HG02763 (cell line): ENCODE measurements at regions not wholly inside any gene's neighbourhood (a gene's known extent, or its start where the extent isn't known, plus 50 kb on each side); places are given as distances from the start of the nearest gene placed in this dataset.

Experiments used
- ATAC-seq: cut with Tn5 transposase; IDR thresholded peaks from one replicate; pipeline ENCODE4 v1.9.1; 2021; ENCODE audit warnings: mild to moderate bottlenecking, moderate library complexity; ENCODE audit not compliant: unreplicated experiment

DNA sequence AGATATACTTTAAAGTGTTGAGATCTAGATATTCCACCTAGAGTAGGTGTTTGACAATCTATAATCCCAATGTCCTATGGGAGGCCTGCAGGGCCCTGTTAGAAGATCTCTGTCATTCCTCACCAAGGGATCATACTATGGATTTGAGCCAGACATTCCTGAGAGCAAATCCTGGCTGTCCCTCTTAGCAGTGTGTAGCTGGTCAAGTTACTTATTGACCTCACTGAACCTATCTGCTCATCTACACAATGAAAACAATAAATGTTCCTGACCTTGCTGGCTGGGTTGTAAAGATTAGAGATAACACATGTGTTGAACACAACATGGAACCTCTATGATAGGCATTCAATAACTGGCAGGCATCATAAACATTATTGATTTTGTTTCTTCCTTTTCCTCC, 265.6 kb upstream of the ATP11B start:
- no peak for ATAC-seq

DNA sequence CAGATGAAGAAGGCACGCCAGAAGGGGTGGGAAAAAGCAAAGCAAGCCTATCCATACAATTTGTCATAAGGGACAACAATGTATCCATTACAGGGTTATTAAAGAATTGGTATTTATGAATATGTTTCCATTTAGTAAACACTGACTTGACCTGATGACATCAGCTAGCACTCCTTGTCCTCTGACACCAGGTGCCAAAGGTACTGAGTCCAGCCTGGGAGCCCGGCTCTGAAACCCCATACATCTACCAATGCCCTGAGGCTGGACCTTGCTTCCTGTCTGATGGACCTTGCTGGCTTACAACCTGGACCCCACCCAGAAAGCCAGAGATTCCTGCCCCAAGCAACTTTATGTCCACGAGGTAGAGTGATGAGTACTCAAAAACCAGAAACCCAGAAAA, 263.0 kb upstream of the ATP11B start:
- no peak for ATAC-seq

DNA sequence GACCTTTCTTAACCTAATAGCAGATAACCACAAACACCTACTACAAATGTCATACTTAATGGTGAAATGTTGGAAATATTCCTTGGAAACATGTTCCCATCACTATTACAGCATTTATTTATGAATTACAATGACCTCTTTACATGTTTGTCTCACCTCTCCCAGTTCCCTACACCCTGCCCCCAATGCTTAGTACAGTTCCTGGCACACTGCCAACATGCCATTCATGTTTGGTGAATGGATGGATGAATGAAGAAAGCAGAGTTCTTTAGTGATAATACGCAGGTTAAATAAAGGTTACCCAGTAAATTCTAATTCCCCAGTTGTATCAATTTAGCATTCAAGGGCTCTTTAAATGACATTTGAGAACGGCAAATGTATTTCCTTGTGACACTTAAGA, 259.9 kb upstream of the ATP11B start:
- ATAC-seq, result no peak

DNA sequence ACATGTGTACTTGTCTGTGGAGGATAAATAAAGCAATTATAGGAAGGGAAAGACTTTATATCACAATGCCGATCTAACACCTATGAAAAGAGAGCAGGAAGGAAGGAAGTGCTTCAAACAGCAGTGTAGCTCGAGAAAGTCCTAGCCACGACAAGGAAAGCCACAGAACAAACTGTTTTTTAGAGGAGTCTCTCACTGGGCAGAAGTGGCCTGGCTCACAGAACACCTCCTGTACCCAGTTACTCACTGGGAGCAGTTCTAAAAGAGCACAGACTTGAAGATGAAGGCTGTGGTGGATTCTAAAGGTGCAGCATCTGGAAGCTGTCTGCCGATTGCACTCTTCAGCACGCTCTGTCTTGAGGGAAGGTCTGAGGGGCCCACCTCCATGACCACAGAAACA, 248.8 kb upstream of the ATP11B start:
- no peak for ATAC-seq

DNA sequence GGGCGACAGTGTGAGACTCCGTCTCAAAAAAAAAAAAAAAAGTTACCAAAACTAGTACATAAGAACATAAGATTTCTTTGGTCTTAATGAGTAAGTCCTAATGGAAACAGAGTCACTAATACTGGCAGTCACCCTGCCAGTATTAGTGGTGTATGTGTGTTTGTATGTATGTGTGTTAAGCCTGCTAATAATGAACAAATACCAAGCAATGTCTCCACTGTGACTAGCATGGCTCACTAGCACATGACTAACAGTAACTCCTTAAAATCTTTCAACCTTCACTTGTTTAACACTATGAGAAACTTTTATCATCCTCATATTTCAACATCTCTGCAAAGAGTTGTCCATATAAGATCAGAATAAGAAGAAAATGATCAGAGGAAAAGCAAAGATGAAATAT, 231.0 kb upstream of the ATP11B start:
- ATAC-seq, result no peak

DNA sequence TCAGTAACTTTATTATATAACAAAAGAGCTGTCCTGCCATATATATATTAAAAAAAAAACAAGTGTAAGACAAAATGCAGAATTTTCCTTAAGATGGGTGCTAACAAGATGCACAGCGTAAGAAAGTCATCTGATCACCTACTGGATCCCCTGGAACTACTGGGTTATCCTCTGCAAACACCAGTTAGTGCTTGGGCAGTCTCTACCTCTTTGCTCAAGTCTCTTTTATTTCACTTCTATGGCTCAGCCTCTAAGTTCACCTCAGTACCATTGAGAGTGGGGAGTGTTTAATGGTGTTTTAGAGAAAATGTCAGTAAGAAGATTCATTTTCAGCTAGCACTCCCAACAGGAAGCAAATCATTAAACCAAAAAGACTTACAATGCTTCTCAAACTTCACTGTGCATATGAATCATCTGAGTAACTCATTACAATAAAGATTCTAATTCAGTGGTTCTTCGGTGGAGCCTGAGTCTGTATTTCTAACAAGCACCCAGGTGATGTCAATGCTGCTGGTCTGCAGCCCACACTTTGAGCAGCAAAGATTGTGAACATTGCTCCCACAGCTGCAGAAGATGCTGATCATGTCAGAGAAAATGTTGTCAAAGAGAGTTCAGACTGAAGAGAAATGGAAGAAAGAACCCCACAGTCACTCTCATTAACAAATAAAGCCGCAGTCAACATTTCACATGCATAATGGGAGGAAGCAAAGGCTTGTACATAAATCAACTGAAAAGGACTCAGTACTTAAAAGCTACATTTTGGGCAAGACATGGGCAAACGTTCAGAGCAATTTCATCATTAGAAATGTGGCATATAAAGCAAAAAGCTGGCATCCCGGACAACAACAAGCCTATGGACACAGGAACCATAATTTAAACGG, 227.1 kb upstream of the ATP11B start:
- ATAC-seq, result no peak

DNA sequence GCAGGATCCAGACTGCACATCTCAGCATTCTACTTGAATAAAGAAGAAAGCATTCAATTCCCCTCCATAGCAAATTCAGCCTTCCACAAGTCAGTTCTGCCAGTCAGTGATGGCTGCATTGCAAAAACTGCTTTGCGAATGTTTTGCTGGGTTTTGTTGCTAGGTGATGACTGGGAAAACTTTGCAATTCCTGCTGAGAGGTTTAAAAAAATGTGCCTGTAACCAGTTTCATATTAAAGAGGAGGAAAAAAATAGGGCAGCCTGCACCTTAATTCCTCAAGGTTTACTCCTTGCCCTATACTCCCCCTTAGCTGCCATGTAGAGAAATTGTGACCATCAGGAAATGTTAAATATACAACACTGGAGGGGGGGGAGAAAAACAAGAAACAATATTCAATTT, 225.6 kb upstream of the ATP11B start:
- ATAC-seq, result no peak

DNA sequence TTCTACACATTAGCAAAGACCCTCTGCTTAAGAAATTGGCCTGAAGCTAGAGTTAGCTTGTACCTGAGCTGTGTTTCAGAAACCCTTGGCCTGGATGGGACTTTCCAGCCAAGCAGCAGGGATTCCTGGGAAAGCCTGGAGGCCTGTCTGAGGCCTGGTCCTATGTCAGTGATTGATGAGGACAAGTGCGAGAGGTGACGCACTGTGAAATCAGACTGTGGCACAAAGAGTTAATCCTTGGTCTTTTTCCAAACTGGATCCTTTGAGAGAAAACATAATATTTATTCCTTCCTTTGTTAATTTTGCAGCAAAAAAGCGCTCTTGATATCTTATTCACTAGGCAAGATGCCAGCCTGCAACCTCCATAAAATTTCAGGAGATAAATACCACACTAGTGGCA, 225.0 kb upstream of the ATP11B start:
- ATAC-seq, result no peak

DNA sequence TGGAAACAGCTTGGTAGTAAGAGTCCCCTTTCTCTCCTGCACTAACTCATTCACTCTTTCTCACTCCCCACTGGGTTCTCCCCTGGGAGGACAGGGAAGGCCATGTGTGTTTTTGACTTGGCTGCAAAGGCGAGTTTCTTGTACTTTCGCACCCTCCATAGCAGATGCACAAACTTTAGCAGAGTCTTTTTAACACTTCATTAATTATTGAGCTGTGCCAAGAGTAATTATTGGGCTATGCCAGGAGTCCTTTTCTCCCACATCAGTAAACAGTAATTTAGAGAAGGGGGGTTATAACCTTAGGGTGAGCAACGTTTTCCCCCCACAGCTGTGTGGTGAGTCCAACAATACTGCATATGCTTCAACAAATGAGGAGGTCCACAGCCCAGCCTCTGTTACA, 224.4 kb upstream of the ATP11B start:
- ATAC-seq, result no peak

DNA sequence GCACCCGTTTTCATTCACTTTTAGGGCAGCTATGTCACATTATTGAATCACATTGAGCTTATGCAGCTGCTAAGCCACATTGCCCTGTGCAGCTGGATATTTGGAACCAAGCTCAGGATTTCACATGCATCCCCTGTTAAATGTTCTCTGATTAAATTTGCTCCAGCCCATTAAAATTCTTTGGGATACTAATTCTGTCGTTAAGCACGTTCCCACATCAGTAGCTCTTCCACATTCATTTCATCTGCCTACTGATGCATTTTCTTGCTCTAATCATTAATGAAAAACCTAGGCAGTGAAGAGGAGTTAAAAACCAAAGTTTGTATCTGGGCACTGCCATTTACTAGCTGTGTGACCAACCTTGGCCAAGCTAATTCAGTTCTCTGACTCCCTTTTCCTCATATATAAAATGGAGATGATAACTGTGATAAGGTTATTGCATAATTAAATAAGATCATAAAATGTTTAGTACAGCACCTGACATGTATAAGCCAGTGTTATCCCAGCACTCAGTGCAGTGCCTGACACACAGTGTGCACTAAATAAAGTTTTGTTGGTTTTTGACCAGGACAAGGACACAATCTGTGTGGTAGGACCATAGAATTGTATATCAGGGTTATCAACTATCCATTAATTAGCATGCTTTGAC, 222.2 kb upstream of the ATP11B start:
- no peak for ATAC-seq

DNA sequence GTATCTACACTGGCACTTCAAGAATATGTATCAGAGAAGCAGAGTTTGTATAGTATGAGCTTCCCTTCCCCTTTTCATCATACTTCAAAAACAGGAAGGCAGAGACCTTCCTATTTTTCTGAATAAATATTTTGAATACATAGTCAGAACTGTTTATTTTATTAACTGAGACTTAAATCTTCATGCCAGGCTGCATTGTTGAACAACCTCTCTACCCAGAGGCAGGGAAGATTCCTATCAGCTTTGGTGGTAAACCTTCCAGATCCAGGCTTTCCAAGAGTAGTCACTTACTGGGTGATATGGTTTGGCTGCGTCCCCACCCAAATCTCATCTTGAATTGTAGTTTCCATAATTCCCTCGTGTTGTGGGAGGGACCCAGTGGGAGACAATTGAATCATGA, 217.4 kb upstream of the ATP11B start:
- no peak for ATAC-seq

DNA sequence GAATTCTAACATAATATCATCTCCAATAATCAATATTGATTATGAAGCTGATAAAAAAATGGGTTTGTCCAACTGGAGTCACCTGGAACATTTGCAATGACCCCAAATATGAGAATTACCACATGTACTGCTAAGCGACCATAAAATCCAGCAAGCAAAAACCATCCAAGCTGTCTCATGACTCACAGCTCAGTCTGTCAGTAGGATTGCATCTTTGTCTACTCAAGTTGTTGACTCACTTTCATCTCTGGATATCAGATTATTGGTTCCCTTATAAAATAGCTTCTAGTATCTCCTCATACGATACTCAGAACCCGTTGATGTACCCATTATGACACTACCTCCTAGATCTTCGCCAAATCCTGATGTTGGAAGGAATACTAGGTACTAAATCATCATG, 209.8 kb upstream of the ATP11B start:
- ATAC-seq, result no peak

DNA sequence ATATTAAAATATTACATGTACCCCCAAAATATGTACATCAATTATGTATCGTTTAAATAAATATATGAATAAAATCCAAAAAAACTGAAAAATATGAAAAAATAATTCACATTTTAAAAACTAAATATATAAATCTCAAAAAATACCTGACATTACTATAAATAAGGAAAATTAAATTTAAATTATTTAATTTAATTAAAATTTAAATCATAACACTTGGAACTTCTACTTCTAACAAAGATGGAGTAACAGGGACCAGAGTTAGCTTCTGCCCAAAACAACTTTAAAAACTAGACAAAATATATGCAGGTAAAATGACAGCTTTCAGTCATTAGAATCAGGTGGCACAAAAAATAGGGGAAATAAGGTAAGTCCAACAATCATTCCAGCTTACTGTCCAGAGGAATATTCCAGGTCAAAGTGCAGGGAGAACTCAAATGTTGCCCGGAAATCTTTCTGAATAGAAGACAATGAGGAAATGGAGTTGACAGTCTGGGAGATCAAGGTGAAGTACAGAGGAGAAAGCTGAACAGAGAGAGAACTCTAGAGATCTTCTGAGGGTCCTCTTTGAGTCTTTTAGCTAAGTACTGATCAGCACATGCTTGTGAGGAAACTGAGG, 207.7 kb upstream of the ATP11B start:
- no peak for ATAC-seq

DNA sequence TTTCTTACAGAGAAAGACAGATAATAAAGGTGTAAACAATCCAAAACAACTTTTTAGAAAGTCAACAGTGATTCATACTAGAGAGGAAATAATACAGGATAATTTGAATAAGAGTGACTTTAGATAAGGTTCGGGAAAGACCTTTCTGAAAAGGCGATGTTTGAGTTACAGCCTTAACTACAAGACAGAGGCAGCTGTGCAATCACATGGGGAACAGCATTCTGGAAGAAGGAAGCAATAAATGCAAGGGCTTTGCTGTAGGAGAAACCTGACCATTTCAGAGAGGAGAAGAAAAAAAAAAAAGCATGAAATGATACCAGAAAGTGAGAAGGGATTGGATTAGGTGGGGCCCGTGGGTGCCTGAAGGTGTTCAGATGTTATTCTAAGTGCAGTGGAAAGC, 200.6 kb upstream of the ATP11B start:
- no peak for ATAC-seq

DNA sequence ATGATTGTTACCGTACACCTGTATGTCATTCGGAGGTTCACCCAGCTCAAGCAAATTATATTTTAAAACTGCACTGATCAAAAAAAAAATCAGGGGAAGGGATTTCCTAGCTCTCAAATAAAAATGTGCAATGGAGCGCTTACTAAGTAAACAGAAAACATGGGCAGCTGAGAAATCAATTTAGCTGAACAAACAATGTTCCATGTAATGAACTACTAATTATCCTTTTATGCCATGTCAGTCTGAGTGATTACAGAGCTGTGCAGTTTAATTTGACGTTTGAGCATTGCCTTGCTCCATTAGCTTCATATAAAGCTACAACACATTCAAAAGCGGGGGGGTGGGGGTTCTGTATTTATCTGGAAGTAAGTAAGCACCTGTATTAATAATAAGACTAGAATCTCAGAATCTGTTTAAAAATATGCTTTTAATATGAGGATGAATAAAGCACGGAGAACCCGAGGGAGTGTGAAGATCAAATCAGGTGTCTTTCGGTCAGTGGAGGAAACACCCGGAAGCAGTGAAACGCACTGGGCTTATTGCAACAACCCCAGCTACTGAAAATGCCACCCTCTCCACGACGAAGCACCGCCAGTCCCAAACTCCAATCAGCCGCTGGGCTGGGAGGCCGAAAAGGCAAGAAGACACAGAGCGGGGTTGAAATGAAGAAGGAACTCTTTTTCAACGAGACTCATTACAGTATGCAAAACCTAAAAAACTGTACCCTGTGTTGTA, 196.5 kb upstream of the ATP11B start:
- no peak for ATAC-seq

DNA sequence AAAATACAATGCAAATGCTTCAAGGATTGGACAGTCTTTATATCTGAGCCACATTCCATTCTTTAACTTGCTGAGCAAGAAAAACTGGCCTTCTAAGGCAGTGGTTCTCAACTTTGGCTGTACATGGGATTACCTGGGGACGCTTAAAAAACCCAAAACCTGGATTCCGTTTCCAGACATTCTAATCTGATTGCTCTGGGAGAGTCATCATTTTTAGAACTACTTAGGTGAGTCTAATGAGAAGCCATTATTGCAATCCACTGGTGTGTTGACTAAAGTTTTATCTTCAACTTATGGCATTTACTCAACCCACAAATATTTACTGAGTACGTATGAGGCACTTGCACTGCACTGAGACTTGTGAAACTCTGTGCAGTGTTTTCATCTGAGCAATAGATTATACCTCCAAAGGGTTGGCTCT, 195.7 kb upstream of the ATP11B start:
- no peak for ATAC-seq

DNA sequence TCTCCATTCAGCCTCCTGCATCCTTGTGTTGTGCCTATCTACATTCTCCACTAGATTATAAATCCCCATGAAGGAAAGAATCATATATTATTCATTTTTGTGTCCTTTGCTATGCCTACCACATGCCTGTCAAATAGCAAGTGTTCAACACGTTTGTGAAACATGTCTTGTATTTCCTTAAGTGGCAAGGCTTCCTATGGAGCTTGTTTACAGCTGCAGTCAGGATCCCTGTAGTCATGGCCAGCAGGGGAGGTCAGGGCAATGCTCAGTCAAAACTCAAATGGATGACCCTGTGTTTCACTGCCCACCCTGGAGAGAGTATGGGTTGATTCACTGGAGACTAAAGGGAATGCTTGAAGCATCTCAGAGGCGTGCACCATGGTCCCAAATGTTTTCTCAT, 191.7 kb upstream of the ATP11B start:
- no peak for ATAC-seq

DNA sequence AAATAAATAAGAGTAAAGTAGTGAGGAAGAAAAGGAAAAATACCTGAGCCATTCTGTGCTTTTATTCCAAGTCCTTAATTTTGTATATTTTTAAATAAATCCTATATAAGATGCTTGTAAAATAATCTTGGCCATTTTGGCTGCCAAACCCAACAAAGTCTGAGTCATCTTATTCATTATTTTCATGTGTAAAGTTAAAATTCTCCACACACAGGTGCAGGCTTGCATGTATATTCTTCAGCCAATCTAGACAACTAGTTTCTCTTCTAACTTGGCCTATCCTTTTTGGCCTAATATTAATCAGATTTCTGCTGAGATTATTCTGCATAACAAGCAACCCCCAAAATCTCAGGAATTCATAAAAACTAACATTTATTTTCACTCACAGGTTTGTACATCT, 189.8 kb upstream of the ATP11B start:
- no peak for ATAC-seq

DNA sequence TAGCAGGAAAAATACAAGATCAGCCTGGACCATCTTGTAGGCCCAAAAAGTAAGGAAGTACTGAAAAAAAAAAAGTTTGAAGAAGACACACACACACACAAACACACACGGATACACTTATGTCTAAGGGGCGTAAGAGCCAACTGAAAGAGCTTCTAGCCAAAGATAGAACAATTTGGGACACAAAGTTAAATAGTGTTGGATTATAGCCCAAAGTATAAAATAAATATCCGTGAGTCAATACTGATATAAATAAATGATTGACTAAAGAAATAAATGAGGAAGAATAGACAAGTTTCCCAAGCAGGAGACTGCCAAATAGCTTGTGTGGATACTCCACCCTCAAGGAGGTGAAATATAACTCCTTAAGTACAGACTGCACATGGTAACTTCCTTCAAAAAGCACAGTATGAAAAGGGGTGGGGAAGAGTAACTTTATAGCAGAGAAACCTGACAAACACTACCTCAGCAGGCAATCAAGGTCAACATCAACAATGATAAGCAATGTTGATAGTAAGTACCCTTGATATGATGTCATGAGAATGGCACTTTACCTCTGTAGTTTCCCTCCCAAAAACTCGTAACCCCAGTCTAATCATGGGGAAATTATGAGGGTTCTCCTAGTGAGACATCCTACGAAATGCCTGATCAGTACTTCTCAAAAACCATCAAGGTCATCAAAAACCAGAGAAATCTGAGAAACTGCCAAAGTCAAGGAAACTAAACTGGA, 187.3 kb upstream of the ATP11B start:
- ATAC-seq, result no peak

DNA sequence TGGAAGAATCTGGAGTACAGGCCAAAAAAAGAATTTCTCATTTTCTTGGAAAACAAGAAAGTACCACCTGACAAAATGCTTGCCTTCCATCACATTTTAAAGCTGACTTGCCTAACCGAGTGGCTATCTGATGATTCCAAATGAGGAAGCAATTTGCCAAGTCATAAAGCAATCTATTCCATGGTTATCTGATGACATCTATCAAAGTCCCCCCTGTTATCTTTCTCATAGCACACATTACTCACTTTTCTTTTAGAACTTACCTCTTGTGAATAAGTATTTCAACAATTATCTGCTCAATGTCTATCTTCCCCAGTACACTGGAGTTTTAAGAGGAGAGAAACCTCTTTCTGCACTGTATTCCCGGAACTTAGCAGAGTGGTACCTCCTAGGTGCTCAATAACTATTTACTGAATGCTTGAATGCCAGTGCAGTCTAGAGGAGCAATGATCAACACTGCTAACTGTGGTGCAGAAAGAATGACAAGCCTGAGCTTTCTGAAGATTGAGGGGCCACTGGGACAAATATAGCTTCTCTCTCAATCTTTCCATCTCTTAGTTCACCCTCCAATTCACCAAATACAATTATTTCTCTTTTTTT, 186.3 kb upstream of the ATP11B start:
- no peak for ATAC-seq
